Colonic mucosa (tissue), 4 donors: ENCODE measurements at regions not wholly inside any gene's neighbourhood (a gene's known extent, or its start where the extent isn't known, plus 50 kb on each side); places are given as distances from the start of the nearest gene placed in this dataset.
"Not testable (repeated sequence)": the region's sequence is repeated elsewhere in the genome, so short reads cannot be mapped to it uniquely, and the experiment has no call there.

ENCODE experiments used
- DNase-seq: peaks from one replicate; pipeline ENCODE4 v3.0.0-alpha.2; 2020
- H3K27ac ChIP-seq: fragments of 200-600 bp; one replicate; pipeline ENCODE4 v1.8.0; 2021
- H3K27me3 ChIP-seq: fragments of 200-600 bp; one replicate; pipeline ENCODE4 v1.8.0; 2021
- H3K36me3 ChIP-seq: fragments of 200-600 bp; one replicate; pipeline ENCODE4 v1.8.0; 2021
- H3K4me1 ChIP-seq: fragments of 200-600 bp; one replicate; pipeline ENCODE4 v1.8.0; 2021; ENCODE audit warnings: mild to moderate bottlenecking
- H3K4me3 ChIP-seq: fragments of 200-600 bp; one replicate; pipeline ENCODE4 v1.8.0; 2021
- H3K9ac ChIP-seq, 2 donors: one replicate each; pipeline ENCODE4 v1.7.0; 2013; ENCODE audit warnings: control low read depth in 2 of 2, low read depth in 2 of 2, low read length in 2 of 2
- H3K9me3 ChIP-seq: fragments of 200-600 bp; one replicate; pipeline ENCODE4 v1.8.0; 2021
- CTCF ChIP-seq: fragments of 200-600 bp; IDR thresholded peaks from one replicate; pipeline ENCODE4 v1.8.0; 2022; ENCODE audit warnings: antibody characterized with exemption, mild to moderate bottlenecking
- intact Hi-C: fragments of 100-400 bp; cut with DNase I; formaldehyde crosslinking; loops from one replicate; pipeline ENCODE4 v1.14.1; 2022
- donor health status: healthy.
- donor health status: DM: no; HTN: no; CAD: no.
- donor health status: DM: no; HTN: no; CAD: no.

- H3K9ac ChIP-seq, result no peak overlapping the region
- H3K4me1 ChIP-seq, result no peaks in the 10 kb centered on the region
- TF ChIP-seq CTCF, result no peak
- H3K27me3 ChIP-seq, result no peaks in the 10 kb centered on the region
- H3K9me3 ChIP-seq, result no peaks in the 10 kb centered on the region
- DNase-seq, result no peak
- intact Hi-C loops, result no loop called here
- H3K4me3 ChIP-seq, result no peak overlapping the region
- H3K36me3 ChIP-seq, result no peaks in the 10 kb centered on the region
- H3K27ac ChIP-seq, result no peak overlapping the region
Measured at GRCh38 chrX:16067886-16068515, 55.4 kb upstream of the GRPR start.

GRCh38 chrX:16063921-16064320 lies 59.4 kb upstream of the GRPR start:
- Histone ChIP-seq H3K4me3 (no peak overlapping the region), H3K9me3 (no peaks in the 10 kb centered on the region), H3K9ac (no peak overlapping the region), H3K4me1 (no peaks in the 10 kb centered on the region), H3K27ac (no peak overlapping the region), H3K27me3 (no peaks in the 10 kb centered on the region), H3K36me3 (no peaks in the 10 kb centered on the region)
- DNase-seq, result no peak
- TF ChIP-seq CTCF, result no peak
- intact Hi-C loops, result no loop called here

GRCh38 chrX:16063141-16063540 lies 60.2 kb upstream of the GRPR start:
- H3K27ac ChIP-seq, result no peak overlapping the region
- intact Hi-C loops, result no loop called here
- H3K9ac ChIP-seq, result no peak overlapping the region
- no peaks in the 10 kb centered on the region for H3K4me1 ChIP-seq
- no peaks in the 10 kb centered on the region for H3K36me3 ChIP-seq
- DNase-seq, result no peak
- H3K27me3 ChIP-seq, result no peaks in the 10 kb centered on the region
- H3K9me3 ChIP-seq, result no peaks in the 10 kb centered on the region
- no peak for TF ChIP-seq CTCF
- H3K4me3 ChIP-seq, result no peak overlapping the region

- Histone ChIP-seq H3K27ac (no peak overlapping the region), H3K4me3 (no peak overlapping the region), H3K9me3 (no peaks in the 10 kb centered on the region), H3K4me1 (no peaks in the 10 kb centered on the region), H3K36me3 (no peaks in the 10 kb centered on the region), H3K27me3 (no peaks in the 10 kb centered on the region), H3K9ac (no peak overlapping the region)
- intact Hi-C loops, result no loop called here
- DNase-seq, result no peak
- TF ChIP-seq CTCF, result no peak
Measured at GRCh38 chrX:16061296-16061695, 62.1 kb upstream of the GRPR start.

GRCh38 chrX:16060252-16060651 lies 63.1 kb upstream of the GRPR start:
- Histone ChIP-seq H3K9ac (no peak overlapping the region), H3K4me1 (no peaks in the 10 kb centered on the region), H3K36me3 (no peaks in the 10 kb centered on the region), H3K9me3 (no peaks in the 10 kb centered on the region), H3K4me3 (no peak overlapping the region), H3K27me3 (no peaks in the 10 kb centered on the region), H3K27ac (no peak overlapping the region)
- no peak for TF ChIP-seq CTCF
- no peak for DNase-seq
- intact Hi-C loops, result no loop called here

- H3K27me3 ChIP-seq, H3K9ac ChIP-seq, DNase-seq, H3K4me1 ChIP-seq, H3K36me3 ChIP-seq, H3K9me3 ChIP-seq, H3K27ac ChIP-seq, H3K4me3 ChIP-seq, intact Hi-C loops: not testable (repeated sequence)
Measured at GRCh38 chrX:16049126-16049525, 74.2 kb upstream of the GRPR start.
